ENCODE measurements at regions not wholly inside any gene's neighbourhood (a gene's known extent, or its start where the extent isn't known, plus 50 kb on each side); places are given as distances from the start of the nearest gene placed in this dataset.

DNA sequence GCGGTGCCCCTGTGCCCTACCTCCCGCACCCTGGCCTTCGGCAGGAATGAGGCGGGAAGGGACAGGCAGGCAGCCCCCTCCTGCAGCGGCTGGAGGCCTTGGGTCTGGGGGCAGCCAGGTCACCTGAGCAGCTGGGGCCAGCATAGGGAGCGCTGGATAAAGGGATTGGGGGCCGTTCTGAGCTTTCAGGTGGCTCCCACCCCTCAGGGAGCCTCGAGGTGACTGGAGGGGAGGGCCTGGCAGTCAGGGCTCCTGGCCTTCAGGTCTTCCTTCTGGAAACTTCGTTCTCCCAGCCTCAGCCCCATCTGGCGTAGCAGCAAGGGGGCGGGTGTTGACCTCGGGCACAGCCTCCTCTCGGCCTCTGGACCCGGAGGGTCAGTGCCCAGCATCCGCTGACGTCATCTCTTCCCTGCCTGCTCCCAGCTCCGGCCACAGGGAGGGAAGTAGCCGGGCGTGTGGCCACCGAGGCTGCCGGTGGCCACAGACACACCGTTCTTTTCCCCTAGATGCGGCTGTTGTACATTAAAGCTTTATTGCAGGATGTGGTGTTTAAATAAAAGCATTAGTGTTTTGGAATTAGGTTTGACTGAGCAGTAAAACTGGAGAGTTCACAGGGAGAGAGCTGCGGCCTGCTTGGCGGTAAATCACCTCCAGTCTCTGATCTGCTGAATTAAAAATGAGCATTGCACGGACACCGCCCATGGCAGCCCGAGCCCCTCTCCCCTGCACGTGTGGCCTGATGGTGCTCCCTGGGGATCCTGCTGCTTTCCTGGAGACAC is 80.0 kb upstream of the GATA5 start (continued):
- TF ChIP-seq, protein P1, sequence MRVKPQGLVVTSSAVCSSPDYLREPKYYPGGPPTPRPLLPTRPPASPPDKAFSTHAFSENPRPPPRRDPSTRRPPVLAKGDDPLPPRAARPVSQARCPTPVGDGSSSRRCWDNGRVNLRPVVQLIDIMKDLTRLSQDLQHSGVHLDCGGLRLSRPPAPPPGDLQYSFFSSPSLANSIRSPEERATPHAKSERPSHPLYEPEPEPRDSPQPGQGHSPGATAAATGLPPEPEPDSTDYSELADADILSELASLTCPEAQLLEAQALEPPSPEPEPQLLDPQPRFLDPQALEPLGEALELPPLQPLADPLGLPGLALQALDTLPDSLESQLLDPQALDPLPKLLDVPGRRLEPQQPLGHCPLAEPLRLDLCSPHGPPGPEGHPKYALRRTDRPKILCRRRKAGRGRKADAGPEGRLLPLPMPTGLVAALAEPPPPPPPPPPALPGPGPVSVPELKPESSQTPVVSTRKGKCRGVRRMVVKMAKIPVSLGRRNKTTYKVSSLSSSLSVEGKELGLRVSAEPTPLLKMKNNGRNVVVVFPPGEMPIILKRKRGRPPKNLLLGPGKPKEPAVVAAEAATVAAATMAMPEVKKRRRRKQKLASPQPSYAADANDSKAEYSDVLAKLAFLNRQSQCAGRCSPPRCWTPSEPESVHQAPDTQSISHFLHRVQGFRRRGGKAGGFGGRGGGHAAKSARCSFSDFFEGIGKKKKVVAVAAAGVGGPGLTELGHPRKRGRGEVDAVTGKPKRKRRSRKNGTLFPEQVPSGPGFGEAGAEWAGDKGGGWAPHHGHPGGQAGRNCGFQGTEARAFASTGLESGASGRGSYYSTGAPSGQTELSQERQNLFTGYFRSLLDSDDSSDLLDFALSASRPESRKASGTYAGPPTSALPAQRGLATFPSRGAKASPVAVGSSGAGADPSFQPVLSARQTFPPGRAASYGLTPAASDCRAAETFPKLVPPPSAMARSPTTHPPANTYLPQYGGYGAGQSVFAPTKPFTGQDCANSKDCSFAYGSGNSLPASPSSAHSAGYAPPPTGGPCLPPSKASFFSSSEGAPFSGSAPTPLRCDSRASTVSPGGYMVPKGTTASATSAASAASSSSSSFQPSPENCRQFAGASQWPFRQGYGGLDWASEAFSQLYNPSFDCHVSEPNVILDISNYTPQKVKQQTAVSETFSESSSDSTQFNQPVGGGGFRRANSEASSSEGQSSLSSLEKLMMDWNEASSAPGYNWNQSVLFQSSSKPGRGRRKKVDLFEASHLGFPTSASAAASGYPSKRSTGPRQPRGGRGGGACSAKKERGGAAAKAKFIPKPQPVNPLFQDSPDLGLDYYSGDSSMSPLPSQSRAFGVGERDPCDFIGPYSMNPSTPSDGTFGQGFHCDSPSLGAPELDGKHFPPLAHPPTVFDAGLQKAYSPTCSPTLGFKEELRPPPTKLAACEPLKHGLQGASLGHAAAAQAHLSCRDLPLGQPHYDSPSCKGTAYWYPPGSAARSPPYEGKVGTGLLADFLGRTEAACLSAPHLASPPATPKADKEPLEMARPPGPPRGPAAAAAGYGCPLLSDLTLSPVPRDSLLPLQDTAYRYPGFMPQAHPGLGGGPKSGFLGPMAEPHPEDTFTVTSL (CRISPR knock-in tag; IDR thresholded peaks at IDR 0.05; ENCODE audit: borderline replicate concordance): no peak
- TF ChIP-seq ZNF333 (CRISPR knock-in tag; IDR thresholded peaks at IDR 0.05; ENCODE audit: borderline replicate concordance) (0 out of 2 replicates have a peak, but pooled peaks have one; percentile 48), JUN (CRISPR knock-in tag; IDR thresholded peaks at IDR 0.05) (peak; percentile 78; the same call in 1 of the 2 replicates), HNF4A (CRISPR knock-in tag; IDR thresholded peaks at IDR 0.05) (peak; percentile 82), ARNT2 (CRISPR knock-in tag; IDR thresholded peaks at IDR 0.05; ENCODE audit: low read depth) (no peak; the same call in 1 of the 2 replicates), PHF20 (CRISPR knock-in tag; IDR thresholded peaks at IDR 0.05) (peak; percentile 58), ZNF30 (CRISPR knock-in tag; IDR thresholded peaks at IDR 0.05) (no peak), ATF7 (IDR thresholded peaks at IDR 0.05) (peak; percentile 99), ATF7 (CRISPR knock-in tag; IDR thresholded peaks at IDR 0.05) (peak; percentile 97), ZSCAN12 (CRISPR knock-in tag; IDR thresholded peaks at IDR 0.05) (no peak), POLR2AphosphoS2 (IDR thresholded peaks at IDR 0.05; ENCODE audit: low read depth, low read length) (no peak), FOXA1 (IDR thresholded peaks at IDR 0.05) (no peak), FOXA1 (CRISPR knock-in tag; IDR thresholded peaks at IDR 0.05) (peak; percentile 27; the same call in 1 of the 2 replicates), ZKSCAN8 (CRISPR knock-in tag; IDR thresholded peaks at IDR 0.05; ENCODE audit: borderline replicate concordance) (no peak), IRX3 (CRISPR knock-in tag; IDR thresholded peaks at IDR 0.05; ENCODE audit: borderline replicate concordance, low read depth) (no peak), FOXK1 (CRISPR knock-in tag; IDR thresholded peaks at IDR 0.05; ENCODE audit: borderline replicate concordance, low read depth) (peak; percentile 62; the same call in 1 of the 2 replicates), TCF12 (IDR thresholded peaks at IDR 0.05) (no peak), TCF12 (CRISPR knock-in tag; IDR thresholded peaks at IDR 0.05) (no peak), TCF7 (IDR thresholded peaks at IDR 0.05; ENCODE audit: low read depth) (no peak), KLF16 (CRISPR knock-in tag; IDR thresholded peaks at IDR 0.05) (peak in 1 of 2 experiments; percentile 25; a peak in 1 of 4 replicates), TAF15 (IDR thresholded peaks at IDR 0.05; ENCODE audit: low read depth, low read length, poor library complexity, severe bottlenecking) (peak; percentile 77), ZNF33A (CRISPR knock-in tag; IDR thresholded peaks at IDR 0.05; ENCODE audit: borderline replicate concordance) (no peak), ZNF83 (CRISPR knock-in tag; IDR thresholded peaks at IDR 0.05; ENCODE audit: borderline replicate concordance) (no peak)
- TF ChIP-seq, protein P2, sequence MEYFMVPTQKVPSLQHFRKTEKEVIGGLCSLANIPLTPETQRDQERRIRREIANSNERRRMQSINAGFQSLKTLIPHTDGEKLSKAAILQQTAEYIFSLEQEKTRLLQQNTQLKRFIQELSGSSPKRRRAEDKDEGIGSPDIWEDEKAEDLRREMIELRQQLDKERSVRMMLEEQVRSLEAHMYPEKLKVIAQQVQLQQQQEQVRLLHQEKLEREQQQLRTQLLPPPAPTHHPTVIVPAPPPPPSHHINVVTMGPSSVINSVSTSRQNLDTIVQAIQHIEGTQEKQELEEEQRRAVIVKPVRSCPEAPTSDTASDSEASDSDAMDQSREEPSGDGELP (IDR thresholded peaks at IDR 0.05; ENCODE audit: borderline replicate concordance, low read depth): peak; percentile 32; the same call in 1 of the 2 replicates
- TF ChIP-seq, protein P3, sequence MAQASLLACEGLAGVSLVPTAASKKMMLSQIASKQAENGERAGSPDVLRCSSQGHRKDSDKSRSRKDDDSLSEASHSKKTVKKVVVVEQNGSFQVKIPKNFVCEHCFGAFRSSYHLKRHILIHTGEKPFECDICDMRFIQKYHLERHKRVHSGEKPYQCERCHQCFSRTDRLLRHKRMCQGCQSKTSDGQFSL (CRISPR knock-in tag; IDR thresholded peaks at IDR 0.05): no peak

Data from HepG2 (cell line).